HG03432 (cell line): ENCODE measurements at regions not wholly inside any gene's neighbourhood (a gene's known extent, or its start where the extent isn't known, plus 50 kb on each side); places are given as distances from the start of the nearest gene placed in this dataset.

ENCODE experiments used
- ATAC-seq: cut with Tn5 transposase; IDR thresholded peaks from one replicate; pipeline ENCODE4 v1.9.1; 2021; ENCODE audit warnings: mild to moderate bottlenecking, moderate library complexity; ENCODE audit not compliant: unreplicated experiment

DNA sequence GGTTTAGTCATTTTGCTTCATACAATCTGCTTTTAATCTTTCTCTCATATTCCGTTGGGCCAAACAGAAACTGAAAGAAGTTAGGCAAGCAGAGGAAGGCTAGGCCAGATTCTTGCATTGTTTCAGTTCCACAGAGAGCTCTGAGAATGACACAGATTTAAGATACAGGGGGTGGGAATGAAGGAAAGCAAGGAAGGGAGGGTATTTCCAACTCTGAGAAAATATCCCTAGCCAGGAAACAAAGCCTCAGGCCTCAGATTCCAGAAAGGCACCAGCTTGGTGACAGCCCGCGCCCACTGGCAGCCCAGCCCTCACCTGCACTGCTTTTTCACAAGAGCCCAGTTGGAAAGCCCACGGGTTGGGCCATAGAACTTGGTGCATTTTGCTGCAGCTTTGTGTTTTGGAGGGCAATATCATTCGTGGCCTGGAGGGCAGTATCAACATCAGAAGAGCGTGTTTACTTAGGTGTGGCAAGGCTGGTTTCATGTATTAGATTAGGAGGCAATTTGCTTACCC lies 63.5 kb downstream of the ENC1 start:
- peak; percentile 63 for ATAC-seq

DNA sequence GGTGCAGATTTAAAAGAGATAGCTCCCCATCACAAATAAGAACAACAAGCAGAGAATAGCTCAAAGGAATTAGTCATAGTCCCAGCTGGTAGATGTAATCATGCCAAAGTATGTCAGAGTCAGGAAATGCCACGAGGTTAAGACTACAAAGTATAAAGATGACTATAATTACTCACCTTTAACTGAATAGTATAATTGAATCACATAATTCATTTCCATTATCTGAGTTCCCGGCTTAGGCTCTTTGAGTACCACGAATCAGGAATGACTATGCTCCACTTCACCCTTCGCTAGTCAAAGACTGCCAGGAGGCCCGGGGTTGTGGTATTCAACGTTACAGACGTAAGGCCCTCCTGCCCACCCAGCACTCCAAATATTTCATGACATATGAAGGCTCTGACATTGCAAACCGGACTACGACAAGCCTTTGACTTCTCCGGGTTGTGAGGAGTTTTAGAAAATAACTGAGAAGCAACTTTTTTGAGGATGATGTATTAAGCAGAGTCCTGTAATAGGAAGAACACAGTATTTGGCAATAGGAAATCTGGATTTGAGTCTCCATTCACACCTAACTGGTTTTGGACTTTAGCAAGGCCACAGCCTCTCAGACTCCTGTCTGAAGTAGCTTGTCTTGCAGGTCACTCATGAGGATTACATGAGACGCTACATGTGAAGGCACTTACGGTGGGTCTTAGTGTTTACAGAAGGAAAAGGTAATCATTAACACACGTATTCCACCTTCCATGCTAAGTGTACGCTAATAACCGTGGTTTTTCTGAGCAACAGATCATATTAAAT lies 64.6 kb downstream of the ENC1 start:
- no peak for ATAC-seq

DNA sequence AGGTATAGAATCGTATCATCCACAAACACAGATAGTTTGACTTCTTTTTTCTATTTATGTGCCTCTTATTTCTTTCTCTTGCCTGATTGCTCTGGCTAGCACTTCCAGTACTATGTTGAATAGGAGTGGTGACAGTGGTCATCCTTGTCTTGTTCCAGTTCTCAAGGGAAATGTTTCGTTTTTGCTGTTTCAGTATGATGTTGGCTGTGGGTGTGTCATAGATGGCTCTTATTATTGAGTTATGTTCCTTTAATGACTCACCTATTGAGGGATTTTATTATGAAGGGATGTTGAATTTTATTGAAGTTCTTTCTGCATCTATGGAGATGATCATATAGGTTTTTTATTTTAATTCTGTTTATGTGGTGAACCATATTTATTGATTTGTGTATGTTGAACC lies 70.3 kb downstream of the ENC1 start:
- no peak for ATAC-seq

DNA sequence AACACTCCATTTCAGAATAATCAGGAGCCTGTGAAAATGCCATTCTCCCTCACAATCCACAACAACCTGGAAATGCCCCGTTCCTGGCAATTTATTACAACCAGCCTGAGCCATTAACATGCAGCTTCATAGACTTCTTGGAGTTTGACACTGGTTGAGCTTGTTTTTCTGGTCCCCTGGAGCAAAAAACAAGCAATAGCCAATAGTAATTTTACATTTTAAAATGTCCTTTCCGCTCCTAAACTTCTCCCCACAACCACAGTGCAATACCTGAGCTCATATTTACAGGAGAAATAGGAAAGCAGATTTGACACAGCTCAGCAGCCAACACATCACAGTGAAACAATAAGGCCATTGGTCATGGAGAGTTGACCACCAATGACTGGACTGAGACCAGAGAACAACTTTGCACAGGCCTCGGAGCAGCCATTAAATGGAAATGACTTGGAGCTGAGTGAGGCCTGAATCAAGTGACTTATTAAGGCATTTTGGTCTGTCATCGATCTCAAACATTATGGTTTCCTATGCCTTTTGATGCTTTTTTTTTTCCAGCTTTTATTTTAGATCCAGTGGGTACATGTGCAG lies 73.0 kb downstream of the ENC1 start:
- no peak for ATAC-seq

GRCh38 chr5:74562122-74562521 lies 78.4 kb downstream of the ENC1 start:
- no peak for ATAC-seq

- ATAC-seq = no peak
Measured at GRCh38 chr5:74560245-74560644, 80.3 kb downstream of the ENC1 start.

DNA sequence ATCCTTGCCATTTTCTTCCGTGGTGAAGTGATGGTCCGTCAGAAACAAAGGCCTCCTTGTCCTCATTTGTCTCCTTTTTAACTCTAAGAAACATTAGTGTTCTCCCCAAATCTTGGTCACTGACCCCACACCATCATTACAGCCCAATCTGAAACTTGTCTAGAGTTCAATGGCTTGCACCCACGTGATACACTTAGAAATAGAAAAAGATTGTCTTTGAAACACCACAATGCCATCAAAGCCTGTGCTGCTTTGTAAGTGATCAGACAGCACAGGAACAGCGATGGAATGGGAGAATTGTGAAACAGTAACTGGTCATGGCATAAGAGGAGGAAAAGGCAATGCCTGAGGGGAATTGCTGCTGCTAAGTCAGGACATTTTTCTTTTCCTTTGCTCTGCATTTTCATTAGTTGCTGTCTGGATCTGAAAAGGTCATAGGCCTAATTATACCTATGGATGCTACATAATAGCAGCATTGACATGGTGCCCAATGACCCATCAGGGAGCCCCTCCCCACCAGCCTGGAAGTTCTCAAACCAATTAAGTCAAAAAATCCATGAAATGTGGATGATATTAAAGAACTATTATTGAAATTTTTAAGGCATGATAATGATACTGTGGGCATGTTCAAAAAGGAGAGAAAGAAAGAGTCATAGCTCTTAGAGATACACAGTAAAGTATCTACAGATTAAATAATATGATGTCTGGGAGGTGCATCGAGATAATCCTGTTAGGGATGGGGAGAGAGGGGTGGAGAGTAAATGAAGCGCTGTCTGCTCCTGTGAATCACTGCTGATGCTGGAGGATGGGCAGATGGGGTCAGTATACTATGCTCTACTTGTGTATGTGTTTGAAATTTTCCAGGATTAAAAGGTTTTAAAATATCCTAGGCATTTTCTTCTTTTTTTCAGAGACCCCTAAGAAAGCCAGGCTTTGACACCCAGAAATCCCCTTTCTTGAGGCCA lies 83.6 kb downstream of the ENC1 start:
- ATAC-seq = no peak

GRCh38 chr5:74556006-74556405 lies 84.5 kb downstream of the ENC1 start:
- ATAC-seq = no peak

DNA sequence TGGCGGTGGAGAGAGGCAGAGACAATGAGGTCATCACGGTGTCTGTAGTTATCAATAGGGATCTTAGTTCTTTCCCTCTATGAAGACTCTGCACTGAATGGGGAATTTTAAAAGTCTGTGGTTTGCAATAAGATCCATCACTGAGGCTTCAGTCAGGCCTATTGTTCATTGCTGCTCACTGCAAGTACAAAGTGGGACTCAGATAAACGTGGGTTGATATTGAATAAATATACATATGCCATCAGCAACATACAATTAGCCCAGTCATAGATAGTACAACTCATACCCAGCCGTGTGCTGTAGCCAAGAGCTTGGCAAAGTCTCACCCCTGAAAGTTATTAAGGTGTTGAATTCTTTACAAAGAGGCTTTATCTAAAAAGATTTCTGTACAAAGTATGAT lies 88.4 kb downstream of the ENC1 start:
- no peak for ATAC-seq

- ATAC-seq = no peak
Measured at GRCh38 chr5:74550927-74551326, 89.6 kb downstream of the ENC1 start.

DNA sequence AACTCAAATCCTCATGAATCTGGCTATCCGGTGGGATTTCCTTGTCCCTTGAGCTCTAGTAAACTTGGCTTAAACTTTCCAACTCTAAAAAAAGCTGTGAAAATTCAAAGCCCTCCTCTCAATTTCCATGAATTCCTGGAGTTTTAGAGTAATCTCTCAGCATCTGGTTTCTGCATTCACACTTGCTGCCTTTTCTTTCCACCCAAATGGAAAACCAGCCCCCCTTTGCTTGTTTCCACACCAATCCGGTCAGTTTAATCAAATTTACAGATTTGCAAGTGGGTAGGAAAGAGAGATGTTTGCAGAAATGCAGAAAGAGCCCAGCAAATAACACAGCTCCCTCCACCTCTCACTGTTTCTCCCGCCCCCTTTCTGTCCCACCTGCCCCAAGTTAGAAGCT lies 91.1 kb downstream of the ENC1 start:
- ATAC-seq = no peak

GRCh38 chr5:74546796-74547195 lies 93.7 kb downstream of the ENC1 start:
- no peak for ATAC-seq

DNA sequence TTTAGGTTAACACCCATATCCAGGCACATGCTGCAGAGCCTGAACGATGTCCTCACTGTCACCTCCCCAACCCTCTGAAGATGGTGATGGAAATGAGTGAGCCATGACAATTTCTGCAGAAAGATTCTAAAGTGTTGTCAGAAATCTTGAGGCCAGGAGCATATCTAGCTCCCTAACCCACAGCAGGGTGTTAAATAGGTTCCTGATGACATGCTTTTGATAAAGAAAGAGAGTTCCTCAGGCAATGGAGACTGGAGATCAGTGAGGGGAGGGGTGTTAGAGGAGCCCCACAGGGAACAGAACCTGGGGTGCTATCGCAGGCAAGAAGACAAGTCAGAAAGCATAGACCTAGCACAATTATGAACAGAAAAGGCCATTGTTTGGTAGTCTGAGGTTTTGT lies 95.7 kb downstream of the ENC1 start:
- ATAC-seq = no peak

GRCh38 chr5:74543162-74543995 lies 97.1 kb downstream of the ENC1 start:
- ATAC-seq = no peak

DNA sequence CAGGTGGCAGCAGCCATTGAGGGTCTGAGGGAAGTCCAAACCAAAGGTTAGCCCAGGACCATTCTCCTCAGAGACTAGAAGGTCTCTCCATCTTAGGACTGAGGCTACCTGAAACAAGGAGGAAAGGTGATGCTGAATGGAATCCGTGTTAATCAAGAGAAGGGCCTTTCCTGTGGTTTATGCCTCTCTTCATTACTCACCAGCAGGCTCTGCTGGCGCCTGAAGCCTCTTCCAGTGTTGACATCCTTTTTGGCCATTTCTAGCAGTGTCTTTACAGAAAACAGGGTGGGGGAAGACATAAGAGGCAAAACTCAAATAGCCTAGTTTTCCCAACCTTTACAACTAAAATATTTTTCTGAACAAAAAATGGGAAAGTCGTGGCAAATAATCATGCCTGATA lies 98.0 kb downstream of the ENC1 start:
- no peak for ATAC-seq

DNA sequence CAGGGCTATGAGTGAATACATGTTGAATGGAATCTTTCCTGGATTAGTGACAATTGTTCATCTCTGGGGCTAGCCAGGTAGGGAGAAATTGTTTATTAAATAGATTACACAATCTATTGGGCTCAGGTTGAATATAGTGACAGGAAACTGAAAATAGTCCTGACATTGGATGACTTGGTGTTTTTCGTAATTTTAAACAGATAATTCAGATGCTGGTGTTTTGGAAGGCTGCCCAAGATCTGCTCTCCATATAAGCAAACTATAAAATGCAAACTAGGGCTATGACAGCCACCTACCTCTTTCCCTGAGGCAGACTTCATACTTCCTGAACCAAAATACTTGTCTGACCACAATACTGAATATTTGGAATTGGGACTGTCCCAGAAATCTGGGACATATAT lies 99.1 kb downstream of the ENC1 start:
- no peak for ATAC-seq

DNA sequence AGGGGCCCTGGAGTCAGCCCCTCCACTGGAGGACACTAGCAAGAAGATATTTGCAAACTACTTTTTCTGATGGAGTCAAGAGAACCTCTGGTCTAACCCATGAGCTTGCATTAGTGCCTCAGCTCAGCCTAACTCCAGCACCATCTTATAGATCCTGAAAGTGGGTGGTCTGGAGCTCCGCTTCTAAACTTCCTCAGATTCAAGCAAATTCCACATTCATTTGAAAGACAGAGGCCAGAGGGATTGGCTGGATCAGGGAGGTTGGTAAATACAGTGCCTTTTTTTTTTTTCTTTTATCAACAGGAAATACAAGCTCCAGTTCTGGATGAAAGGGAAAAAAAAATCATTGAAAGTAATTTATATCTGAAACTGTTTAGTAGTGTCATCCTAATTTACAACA lies 99.9 kb downstream of the ENC1 start:
- ATAC-seq = no peak

- no peak for ATAC-seq
Measured at GRCh38 chr5:74539986-74540385, 100.5 kb downstream of the ENC1 start.

DNA sequence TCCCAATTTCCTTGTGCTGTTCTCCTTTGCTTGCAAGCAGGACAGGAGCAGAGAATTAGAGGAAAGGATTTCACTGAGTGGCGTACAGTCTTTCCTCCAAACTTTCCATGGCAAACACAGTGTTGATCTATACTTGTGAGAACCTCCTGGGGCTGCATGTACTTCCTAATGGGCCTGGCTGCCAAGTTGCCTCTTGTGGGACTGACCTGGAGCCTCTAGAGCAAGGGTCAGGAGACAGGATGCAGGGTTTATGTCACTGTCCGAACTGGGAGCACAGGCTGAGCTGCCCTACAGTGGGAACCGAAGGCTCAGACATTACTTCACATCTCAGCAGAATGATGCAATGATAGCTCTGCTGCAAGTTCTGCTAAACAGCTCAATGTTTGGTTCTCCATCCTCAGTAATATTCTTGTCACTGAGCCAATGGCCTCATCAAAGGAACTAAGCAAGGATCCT lies 102.3 kb downstream of the ENC1 start:
- no peak for ATAC-seq

GRCh38 chr5:74536658-74537057 lies 103.9 kb downstream of the ENC1 start:
- no peak for ATAC-seq
